Endodermal cell (in vitro differentiated cells): ENCODE measurements at regions not wholly inside any gene's neighbourhood (a gene's known extent, or its start where the extent isn't known, plus 50 kb on each side); places are given as distances from the start of the nearest gene placed in this dataset.

Source experiments
- DNase-seq: peaks from one replicate; pipeline ENCODE4 v3.0.0-alpha.2; 2017
- H3K27ac ChIP-seq: 2 replicates; pipeline ENCODE4 v1.5.1; 2013; ENCODE audit warnings: mild to moderate bottlenecking, low read depth, low read length, moderate library complexity
- H3K27me3 ChIP-seq: 2 replicates; pipeline ENCODE4 v1.6.1; 2013; ENCODE audit warnings: mild to moderate bottlenecking, low read length, moderate library complexity; ENCODE audit not compliant: insufficient read depth, control insufficient read depth, poor library complexity, severe bottlenecking
- H3K36me3 ChIP-seq: 2 replicates; pipeline ENCODE4 v1.7.0; 2013; ENCODE audit warnings: mild to moderate bottlenecking, low read length, moderate library complexity; ENCODE audit not compliant: control insufficient read depth, insufficient read depth
- H3K4me1 ChIP-seq: one replicate; pipeline ENCODE4 v1.7.0; 2013; ENCODE audit warnings: low read length; ENCODE audit not compliant: control insufficient read depth, insufficient read depth
- H3K4me3 ChIP-seq: 2 replicates; pipeline ENCODE4 v1.5.1; 2013; ENCODE audit warnings: mild to moderate bottlenecking, low read length, moderate library complexity
- H3K9ac ChIP-seq: 2 replicates; pipeline ENCODE4 v1.6.1; 2013; ENCODE audit warnings: mild to moderate bottlenecking, low read length, moderate library complexity; ENCODE audit not compliant: poor library complexity, severe bottlenecking; ENCODE audit errors: extremely low read depth
- H3K9me3 ChIP-seq: 2 replicates; pipeline ENCODE4 v1.6.1; 2013; ENCODE audit warnings: mild to moderate bottlenecking, low read length, moderate library complexity; ENCODE audit not compliant: control insufficient read depth
- H3K27ac Mint-ChIP-seq: 2 replicates; pipeline ENCODE4 v1.8.0; 2020; ENCODE audit warnings: mixed read lengths
- H3K27me3 Mint-ChIP-seq: 2 replicates; pipeline ENCODE4 v1.8.0; 2021; ENCODE audit warnings: mild to moderate bottlenecking, mixed read lengths; ENCODE audit not compliant: insufficient read depth
- H3K36me3 Mint-ChIP-seq: 2 replicates; pipeline ENCODE4 v1.8.0; 2020; ENCODE audit warnings: low read depth, mixed read lengths
- H3K4me1 Mint-ChIP-seq: 2 replicates; pipeline ENCODE4 v1.8.0; 2020; ENCODE audit warnings: mixed read lengths
- H3K4me3 Mint-ChIP-seq: 2 replicates; pipeline ENCODE4 v1.8.0; 2020; ENCODE audit warnings: mild to moderate bottlenecking, moderate library complexity, mixed read lengths
- H3K9me3 Mint-ChIP-seq: 2 replicates; pipeline ENCODE4 v1.8.0; 2020; ENCODE audit warnings: mild to moderate bottlenecking, mixed read lengths
- WGBS, 2 experiments: methylation state at CpG; one replicate each; pipeline versions ENCODE4 v1.1.5 to v1.1.7; 2013; ENCODE audit warnings: missing lambda C conversion rate in 2 of 2, mixed read lengths in 1 of 2; ENCODE audit not compliant: insufficient coverage in 1 of 2, insufficient read length in 1 of 2; 5-methylcytosine and 5-hydroxymethylcytosine counted together
- TF ChIP-seq, protein P1 (sequence below): fragments of 200-600 bp; sonication (generic); conservative IDR thresholded peaks from 2 replicates; pipeline ENCODE4 v1.5.0; 2021; ENCODE audit warnings: antibody characterized with exemption, mild to moderate bottlenecking

DNA sequence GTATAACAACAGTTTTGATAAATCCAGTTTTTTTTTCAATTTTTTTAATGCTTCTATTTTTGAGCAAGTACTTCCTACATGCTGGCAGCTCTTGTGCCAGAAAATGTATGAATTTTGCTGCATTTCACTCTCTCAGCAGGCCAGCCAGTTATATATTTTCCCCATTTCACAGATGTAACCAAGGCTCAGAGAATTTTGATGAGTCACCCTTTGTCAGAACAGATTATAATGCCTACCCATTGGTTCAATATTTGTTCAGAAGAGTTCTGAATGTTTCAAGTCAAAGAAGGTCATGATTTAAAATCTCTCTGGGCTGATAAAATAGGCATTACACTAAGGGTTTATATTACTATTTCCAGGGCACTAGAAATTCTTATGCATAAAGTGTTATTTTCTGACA is 452.2 kb downstream of the RWDD3 start:
- Histone ChIP-seq H3K27ac (no peak overlapping the region), H3K27me3 (no peaks in the 10 kb centered on the region), H3K4me3 (no peak overlapping the region), H3K36me3 (no peaks in the 10 kb centered on the region), H3K9ac (no peak overlapping the region), H3K9me3 (no peaks in the 10 kb centered on the region), H3K4me1 (peaks cover 3% of the 10 kb centered on the region)
- H3K27me3 Mint-ChIP-seq, result no peaks in the 10 kb centered on the region
- TF ChIP-seq, protein P1, sequence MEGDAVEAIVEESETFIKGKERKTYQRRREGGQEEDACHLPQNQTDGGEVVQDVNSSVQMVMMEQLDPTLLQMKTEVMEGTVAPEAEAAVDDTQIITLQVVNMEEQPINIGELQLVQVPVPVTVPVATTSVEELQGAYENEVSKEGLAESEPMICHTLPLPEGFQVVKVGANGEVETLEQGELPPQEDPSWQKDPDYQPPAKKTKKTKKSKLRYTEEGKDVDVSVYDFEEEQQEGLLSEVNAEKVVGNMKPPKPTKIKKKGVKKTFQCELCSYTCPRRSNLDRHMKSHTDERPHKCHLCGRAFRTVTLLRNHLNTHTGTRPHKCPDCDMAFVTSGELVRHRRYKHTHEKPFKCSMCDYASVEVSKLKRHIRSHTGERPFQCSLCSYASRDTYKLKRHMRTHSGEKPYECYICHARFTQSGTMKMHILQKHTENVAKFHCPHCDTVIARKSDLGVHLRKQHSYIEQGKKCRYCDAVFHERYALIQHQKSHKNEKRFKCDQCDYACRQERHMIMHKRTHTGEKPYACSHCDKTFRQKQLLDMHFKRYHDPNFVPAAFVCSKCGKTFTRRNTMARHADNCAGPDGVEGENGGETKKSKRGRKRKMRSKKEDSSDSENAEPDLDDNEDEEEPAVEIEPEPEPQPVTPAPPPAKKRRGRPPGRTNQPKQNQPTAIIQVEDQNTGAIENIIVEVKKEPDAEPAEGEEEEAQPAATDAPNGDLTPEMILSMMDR, result no peak
- no peak overlapping the region for H3K27ac Mint-ChIP-seq
- H3K4me3 Mint-ChIP-seq, result no peak overlapping the region
- H3K9me3 Mint-ChIP-seq, result no peaks in the 10 kb centered on the region
- no peaks in the 10 kb centered on the region for H3K36me3 Mint-ChIP-seq
- peaks cover 15% of the 10 kb centered on the region for H3K4me1 Mint-ChIP-seq
- no peak for DNase-seq

DNA sequence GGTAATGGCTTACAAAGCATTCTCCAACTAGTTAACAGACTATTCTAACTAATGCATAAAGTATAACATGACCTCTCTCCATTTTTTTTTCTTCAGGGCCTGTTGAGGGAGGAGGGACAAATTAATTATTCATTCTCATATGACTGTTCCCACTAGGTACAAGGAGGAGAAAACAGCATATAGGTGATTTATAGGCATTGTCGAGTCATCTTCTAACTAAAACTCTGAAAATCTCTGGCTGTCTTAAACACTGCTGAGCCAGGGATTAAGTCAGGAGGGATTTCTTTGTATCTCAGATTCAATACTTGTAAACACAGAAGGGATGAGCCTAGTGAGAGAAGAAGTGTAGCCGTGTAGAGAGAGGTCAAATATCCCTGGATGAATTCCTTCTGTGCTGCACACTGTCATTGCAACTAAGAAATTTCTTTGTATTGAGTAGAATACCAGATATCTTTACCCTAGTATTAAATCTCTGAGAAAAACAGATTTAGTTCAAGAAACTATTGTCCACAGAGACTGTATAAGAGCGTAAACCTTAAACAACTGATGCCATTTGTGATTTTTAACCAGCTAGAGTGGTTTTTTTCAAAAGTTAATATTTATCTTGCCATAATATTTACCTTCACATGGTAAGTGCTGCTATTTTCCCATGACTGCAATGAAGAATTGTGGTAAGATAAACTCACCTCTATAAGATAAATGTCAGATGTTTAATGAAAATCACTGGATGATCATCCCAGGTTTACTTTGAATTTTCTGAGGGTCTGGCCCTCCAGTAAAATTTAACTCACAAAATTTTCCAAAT is 465.3 kb downstream of the RWDD3 start:
- peaks cover 17% of the 10 kb centered on the region for H3K9me3 Mint-ChIP-seq
- Histone ChIP-seq H3K36me3 (no peaks in the 10 kb centered on the region), H3K9me3 (peaks cover 41% of the 10 kb centered on the region), H3K9ac (no peak overlapping the region), H3K27me3 (no peaks in the 10 kb centered on the region), H3K4me3 (peak overlapping the region; percentile 25), H3K27ac (no peak overlapping the region), H3K4me1 (no peaks in the 10 kb centered on the region)
- H3K27me3 Mint-ChIP-seq, result no peaks in the 10 kb centered on the region
- no peak for DNase-seq
- 91% methylated on average over 3 of the region's 3 CpGs; no CpG with 5 or more reads in 1 of the 2 experiments for WGBS, 2 experiments
- peaks cover 15% of the 10 kb centered on the region for H3K4me1 Mint-ChIP-seq
- TF ChIP-seq, protein P1, result no peak
- peak overlapping the region; percentile 40 for H3K27ac Mint-ChIP-seq
- no peak overlapping the region for H3K4me3 Mint-ChIP-seq
- no peaks in the 10 kb centered on the region for H3K36me3 Mint-ChIP-seq

DNA sequence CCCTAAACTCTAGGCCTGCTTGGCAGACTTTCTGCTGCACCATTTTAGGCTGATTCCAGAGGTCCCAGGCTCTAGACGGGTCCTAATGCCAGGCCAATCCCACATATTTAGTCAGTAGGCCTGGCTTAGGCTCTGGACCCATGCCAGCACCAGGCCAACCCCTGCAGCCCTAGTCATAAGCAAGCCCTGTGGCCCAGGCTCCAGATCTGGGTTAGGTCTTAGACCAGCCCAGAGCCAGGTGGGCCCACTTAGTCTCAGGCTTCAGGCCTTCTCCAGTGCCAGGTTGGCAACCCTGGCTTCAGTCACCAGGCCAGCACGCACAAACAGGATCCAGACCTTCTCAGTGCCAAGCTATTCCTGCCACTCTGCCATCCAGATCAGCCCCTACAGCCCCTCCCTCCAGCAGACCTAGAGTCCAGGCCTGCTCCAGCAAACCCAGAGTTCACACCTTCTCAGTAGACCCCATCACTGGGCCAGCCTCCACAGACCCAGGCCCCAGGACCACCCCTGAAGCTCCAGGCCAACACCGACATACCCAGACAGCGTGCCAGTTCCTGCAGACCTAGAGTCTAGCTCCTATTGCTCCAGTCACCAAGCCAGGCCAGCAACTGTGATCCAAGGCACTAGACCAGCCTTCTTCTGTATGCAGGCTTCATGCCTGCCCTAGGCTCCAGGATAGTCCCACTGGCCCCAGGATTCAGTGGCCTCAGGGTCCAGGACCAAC is 467.6 kb downstream of the RWDD3 start:
- Histone ChIP-seq H3K9ac (no peak overlapping the region), H3K36me3 (no peaks in the 10 kb centered on the region), H3K9me3 (peaks cover 64% of the 10 kb centered on the region), H3K4me3 (no peak overlapping the region), H3K27ac (no peak overlapping the region), H3K27me3 (no peaks in the 10 kb centered on the region), H3K4me1 (no peaks in the 10 kb centered on the region)
- TF ChIP-seq, protein P1, result no peak
- 83 to 92% methylated on average over 1 to 4 of the region's 4 CpGs for WGBS, 2 experiments
- DNase-seq, result no peak
- Mint-ChIP-seq H3K36me3 (no peaks in the 10 kb centered on the region), H3K4me1 (peaks cover 15% of the 10 kb centered on the region), H3K9me3 (peaks cover 34% of the 10 kb centered on the region), H3K4me3 (no peak overlapping the region), H3K27ac (no peak overlapping the region), H3K27me3 (no peaks in the 10 kb centered on the region)
